ENCODE measurements at regions not wholly inside any gene's neighbourhood (a gene's known extent, or its start where the extent isn't known, plus 50 kb on each side); places are given as distances from the start of the nearest gene placed in this dataset.

DNA sequence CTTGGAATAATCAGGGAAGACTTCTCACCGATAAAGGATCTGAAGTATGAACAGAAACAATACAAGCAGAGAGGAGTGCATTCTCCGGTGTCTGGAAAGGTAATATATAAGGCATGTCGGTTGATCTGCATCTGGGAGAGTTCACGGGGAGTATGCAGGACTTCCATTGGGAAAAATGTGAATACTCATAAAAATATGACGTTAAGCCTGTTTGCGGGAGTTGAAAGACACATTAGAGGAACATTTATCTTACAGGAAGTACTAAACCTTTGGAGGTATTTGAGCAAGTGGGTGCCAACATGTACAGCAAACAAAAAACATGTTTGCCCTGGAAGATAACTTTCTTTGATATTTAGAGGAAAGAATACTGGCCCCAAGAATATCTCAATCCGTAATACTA, 286.8 kb downstream of the SLITRK6 start:
- ATAC-seq = no peak
- DNase-seq (ENCODE audit: low spot score) = no peak
- Mint-ChIP-seq H3K36me3 (peaks cover 5% of the 10 kb centered on the region), H3K9me3 (peaks cover 8% of the 10 kb centered on the region), H3K4me1 (no peaks in the 10 kb centered on the region), H3K4me3 (no peak overlapping the region), H3K27me3 (ENCODE audit: low read depth) (no peaks in the 10 kb centered on the region), H3K27ac (no peak overlapping the region)
- TF ChIP-seq, protein P1, sequence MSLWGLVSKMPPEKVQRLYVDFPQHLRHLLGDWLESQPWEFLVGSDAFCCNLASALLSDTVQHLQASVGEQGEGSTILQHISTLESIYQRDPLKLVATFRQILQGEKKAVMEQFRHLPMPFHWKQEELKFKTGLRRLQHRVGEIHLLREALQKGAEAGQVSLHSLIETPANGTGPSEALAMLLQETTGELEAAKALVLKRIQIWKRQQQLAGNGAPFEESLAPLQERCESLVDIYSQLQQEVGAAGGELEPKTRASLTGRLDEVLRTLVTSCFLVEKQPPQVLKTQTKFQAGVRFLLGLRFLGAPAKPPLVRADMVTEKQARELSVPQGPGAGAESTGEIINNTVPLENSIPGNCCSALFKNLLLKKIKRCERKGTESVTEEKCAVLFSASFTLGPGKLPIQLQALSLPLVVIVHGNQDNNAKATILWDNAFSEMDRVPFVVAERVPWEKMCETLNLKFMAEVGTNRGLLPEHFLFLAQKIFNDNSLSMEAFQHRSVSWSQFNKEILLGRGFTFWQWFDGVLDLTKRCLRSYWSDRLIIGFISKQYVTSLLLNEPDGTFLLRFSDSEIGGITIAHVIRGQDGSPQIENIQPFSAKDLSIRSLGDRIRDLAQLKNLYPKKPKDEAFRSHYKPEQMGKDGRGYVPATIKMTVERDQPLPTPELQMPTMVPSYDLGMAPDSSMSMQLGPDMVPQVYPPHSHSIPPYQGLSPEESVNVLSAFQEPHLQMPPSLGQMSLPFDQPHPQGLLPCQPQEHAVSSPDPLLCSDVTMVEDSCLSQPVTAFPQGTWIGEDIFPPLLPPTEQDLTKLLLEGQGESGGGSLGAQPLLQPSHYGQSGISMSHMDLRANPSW (CRISPR knock-in tag; conservative IDR thresholded peaks at IDR 0.05; ENCODE audit: low read depth) = no peak
- no peak for TF ChIP-seq GABPB1 (CRISPR knock-in tag; IDR thresholded peaks at IDR 0.05)
- no peak for TF ChIP-seq NR1H2 (CRISPR knock-in tag; IDR thresholded peaks at IDR 0.05)
- TF ChIP-seq, protein P2, sequence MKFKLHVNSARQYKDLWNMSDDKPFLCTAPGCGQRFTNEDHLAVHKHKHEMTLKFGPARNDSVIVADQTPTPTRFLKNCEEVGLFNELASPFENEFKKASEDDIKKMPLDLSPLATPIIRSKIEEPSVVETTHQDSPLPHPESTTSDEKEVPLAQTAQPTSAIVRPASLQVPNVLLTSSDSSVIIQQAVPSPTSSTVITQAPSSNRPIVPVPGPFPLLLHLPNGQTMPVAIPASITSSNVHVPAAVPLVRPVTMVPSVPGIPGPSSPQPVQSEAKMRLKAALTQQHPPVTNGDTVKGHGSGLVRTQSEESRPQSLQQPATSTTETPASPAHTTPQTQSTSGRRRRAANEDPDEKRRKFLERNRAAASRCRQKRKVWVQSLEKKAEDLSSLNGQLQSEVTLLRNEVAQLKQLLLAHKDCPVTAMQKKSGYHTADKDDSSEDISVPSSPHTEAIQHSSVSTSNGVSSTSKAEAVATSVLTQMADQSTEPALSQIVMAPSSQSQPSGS (CRISPR knock-in tag; IDR thresholded peaks at IDR 0.05; ENCODE audit: borderline replicate concordance, low read depth) = no peak
- TF ChIP-seq, protein P3, sequence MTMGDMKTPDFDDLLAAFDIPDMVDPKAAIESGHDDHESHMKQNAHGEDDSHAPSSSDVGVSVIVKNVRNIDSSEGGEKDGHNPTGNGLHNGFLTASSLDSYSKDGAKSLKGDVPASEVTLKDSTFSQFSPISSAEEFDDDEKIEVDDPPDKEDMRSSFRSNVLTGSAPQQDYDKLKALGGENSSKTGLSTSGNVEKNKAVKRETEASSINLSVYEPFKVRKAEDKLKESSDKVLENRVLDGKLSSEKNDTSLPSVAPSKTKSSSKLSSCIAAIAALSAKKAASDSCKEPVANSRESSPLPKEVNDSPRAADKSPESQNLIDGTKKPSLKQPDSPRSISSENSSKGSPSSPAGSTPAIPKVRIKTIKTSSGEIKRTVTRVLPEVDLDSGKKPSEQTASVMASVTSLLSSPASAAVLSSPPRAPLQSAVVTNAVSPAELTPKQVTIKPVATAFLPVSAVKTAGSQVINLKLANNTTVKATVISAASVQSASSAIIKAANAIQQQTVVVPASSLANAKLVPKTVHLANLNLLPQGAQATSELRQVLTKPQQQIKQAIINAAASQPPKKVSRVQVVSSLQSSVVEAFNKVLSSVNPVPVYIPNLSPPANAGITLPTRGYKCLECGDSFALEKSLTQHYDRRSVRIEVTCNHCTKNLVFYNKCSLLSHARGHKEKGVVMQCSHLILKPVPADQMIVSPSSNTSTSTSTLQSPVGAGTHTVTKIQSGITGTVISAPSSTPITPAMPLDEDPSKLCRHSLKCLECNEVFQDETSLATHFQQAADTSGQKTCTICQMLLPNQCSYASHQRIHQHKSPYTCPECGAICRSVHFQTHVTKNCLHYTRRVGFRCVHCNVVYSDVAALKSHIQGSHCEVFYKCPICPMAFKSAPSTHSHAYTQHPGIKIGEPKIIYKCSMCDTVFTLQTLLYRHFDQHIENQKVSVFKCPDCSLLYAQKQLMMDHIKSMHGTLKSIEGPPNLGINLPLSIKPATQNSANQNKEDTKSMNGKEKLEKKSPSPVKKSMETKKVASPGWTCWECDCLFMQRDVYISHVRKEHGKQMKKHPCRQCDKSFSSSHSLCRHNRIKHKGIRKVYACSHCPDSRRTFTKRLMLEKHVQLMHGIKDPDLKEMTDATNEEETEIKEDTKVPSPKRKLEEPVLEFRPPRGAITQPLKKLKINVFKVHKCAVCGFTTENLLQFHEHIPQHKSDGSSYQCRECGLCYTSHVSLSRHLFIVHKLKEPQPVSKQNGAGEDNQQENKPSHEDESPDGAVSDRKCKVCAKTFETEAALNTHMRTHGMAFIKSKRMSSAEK (CRISPR knock-in tag; IDR thresholded peaks at IDR 0.05; ENCODE audit: borderline replicate concordance) = no peak
- no peak for TF ChIP-seq CBFB (CRISPR knock-in tag; IDR thresholded peaks at IDR 0.05; ENCODE audit: low read depth)
- TF ChIP-seq EMX1 (CRISPR knock-in tag; IDR thresholded peaks at IDR 0.05) = no peak
- POLR2A ChIA-PET = no interaction called here
- CTCF ChIA-PET = no interaction called here

DNA sequence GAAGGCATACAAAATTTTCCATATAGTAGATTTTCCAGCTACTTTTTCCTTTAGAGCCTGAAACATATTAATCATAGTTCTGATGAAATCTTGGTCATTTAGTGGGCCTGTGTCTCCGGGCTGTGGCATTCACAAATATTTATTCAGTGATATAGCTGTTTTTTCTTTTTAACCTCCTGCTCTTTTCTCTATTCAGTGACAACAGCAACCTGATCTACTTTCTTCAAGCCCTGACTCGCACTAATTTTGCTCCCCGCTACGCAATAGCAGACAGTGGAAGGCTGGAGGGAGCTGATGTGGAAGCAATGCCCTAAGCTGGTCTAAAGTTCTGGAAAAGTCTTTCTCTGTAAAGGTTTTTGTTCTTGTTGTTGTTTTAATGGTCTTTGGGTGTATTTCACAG, 289.7 kb downstream of the SLITRK6 start:
- ATAC-seq (no peak), DNase-seq (ENCODE audit: low spot score) (no peak)
- Mint-ChIP-seq H3K27ac (no peak overlapping the region), H3K9me3 (peaks cover under 1% of the 10 kb centered on the region), H3K4me3 (no peak overlapping the region), H3K27me3 (ENCODE audit: low read depth) (no peaks in the 10 kb centered on the region), H3K36me3 (no peaks in the 10 kb centered on the region), H3K4me1 (no peaks in the 10 kb centered on the region)
- ChIA-PET CTCF (no interaction called here), POLR2A (no interaction called here)
- TF ChIP-seq OVOL2 (CRISPR knock-in tag; IDR thresholded peaks at IDR 0.05; ENCODE audit: borderline replicate concordance) = no peak
- TF ChIP-seq, protein P4, sequence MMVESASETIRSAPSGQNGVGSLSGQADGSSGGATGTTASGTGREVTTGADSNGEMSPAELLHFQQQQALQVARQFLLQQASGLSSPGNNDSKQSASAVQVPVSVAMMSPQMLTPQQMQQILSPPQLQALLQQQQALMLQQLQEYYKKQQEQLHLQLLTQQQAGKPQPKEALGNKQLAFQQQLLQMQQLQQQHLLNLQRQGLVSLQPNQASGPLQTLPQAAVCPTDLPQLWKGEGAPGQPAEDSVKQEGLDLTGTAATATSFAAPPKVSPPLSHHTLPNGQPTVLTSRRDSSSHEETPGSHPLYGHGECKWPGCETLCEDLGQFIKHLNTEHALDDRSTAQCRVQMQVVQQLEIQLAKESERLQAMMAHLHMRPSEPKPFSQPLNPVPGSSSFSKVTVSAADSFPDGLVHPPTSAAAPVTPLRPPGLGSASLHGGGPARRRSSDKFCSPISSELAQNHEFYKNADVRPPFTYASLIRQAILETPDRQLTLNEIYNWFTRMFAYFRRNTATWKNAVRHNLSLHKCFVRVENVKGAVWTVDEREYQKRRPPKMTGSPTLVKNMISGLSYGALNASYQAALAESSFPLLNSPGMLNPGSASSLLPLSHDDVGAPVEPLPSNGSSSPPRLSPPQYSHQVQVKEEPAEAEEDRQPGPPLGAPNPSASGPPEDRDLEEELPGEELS (CRISPR knock-in tag; IDR thresholded peaks at IDR 0.05) = no peak
- no peak for TF ChIP-seq NFYB (CRISPR knock-in tag; conservative IDR thresholded peaks at IDR 0.05; ENCODE audit: low read depth)
- no peak for TF ChIP-seq NFATC4 (CRISPR knock-in tag; IDR thresholded peaks at IDR 0.05)
- TF ChIP-seq ZNF263 (CRISPR knock-in tag; IDR thresholded peaks at IDR 0.05; ENCODE audit: low read depth) = no peak
- TF ChIP-seq, protein P5, sequence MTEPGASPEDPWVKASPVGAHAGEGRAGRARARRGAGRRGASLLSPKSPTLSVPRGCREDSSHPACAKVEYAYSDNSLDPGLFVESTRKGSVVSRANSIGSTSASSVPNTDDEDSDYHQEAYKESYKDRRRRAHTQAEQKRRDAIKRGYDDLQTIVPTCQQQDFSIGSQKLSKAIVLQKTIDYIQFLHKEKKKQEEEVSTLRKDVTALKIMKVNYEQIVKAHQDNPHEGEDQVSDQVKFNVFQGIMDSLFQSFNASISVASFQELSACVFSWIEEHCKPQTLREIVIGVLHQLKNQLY (CRISPR knock-in tag; IDR thresholded peaks at IDR 0.05) = no peak
- TF ChIP-seq, protein P6, sequence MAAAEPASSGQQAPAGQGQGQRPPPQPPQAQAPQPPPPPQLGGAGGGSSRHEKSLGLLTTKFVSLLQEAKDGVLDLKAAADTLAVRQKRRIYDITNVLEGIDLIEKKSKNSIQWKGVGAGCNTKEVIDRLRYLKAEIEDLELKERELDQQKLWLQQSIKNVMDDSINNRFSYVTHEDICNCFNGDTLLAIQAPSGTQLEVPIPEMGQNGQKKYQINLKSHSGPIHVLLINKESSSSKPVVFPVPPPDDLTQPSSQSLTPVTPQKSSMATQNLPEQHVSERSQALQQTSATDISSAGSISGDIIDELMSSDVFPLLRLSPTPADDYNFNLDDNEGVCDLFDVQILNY (CRISPR knock-in tag; IDR thresholded peaks at IDR 0.05) = no peak
- TF ChIP-seq RORB (CRISPR knock-in tag; IDR thresholded peaks at IDR 0.05) = no peak
- no peak for TF ChIP-seq NR1H2 (CRISPR knock-in tag; IDR thresholded peaks at IDR 0.05)
- TF ChIP-seq ZNF232 (CRISPR knock-in tag; IDR thresholded peaks at IDR 0.05) = no peak
- TF ChIP-seq, protein P7, sequence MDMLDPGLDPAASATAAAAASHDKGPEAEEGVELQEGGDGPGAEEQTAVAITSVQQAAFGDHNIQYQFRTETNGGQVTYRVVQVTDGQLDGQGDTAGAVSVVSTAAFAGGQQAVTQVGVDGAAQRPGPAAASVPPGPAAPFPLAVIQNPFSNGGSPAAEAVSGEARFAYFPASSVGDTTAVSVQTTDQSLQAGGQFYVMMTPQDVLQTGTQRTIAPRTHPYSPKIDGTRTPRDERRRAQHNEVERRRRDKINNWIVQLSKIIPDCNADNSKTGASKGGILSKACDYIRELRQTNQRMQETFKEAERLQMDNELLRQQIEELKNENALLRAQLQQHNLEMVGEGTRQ (CRISPR knock-in tag; IDR thresholded peaks at IDR 0.05) = no peak
- TF ChIP-seq, protein P8, sequence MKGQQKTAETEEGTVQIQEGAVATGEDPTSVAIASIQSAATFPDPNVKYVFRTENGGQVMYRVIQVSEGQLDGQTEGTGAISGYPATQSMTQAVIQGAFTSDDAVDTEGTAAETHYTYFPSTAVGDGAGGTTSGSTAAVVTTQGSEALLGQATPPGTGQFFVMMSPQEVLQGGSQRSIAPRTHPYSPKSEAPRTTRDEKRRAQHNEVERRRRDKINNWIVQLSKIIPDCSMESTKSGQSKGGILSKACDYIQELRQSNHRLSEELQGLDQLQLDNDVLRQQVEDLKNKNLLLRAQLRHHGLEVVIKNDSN (CRISPR knock-in tag; IDR thresholded peaks at IDR 0.05) = no peak
